GM13976 (cell line): ENCODE measurements at regions not wholly inside any gene's neighbourhood (a gene's known extent, or its start where the extent isn't known, plus 50 kb on each side); places are given as distances from the start of the nearest gene placed in this dataset.

Experiments
- DNase-seq: peaks from one replicate; pipeline ENCODE4 v3.0.0; 2012; ENCODE audit warnings: low spot score
- CTCF ChIP-seq: IDR thresholded peaks from 2 replicates; pipeline ENCODE4 v1.5.1; 2012; ENCODE audit warnings: borderline replicate concordance, mild to moderate bottlenecking; ENCODE audit not compliant: insufficient read depth; ENCODE audit errors: extremely low read depth, missing control alignments, control extremely low read depth
- in situ Hi-C: fragments of 300-500 bp; cut with MboI; formaldehyde crosslinking; loops from one replicate; pipeline ENCODE4 v1.12.0; 2022; ENCODE audit warnings: low sequenced_read_pairs, mixed read lengths, inconsistent platforms; ENCODE audit not compliant: unreplicated experiment

DNA sequence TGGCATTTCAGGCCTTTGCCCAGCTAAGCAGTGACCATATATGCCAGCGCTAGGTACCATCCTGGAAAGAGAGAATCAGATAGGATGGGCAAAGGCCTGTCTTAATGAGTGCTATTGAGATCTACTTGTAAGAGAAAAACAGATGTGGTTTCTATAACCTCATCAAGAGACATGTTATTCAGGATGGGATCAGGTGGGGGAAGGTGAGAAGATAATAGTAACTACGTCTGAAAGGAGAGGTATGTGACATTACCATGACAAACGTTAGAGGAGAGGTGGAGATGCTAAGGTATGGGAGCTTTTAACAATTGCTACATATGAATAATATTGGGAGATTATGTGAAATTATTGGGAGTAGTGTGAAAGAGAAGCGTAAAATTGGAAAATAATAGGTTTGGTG is 204.2 kb upstream of the PLXNA2 start:
- TF ChIP-seq CTCF, result no peak
- DNase-seq, result no peak
- in situ Hi-C loops, result no loop called here

DNA sequence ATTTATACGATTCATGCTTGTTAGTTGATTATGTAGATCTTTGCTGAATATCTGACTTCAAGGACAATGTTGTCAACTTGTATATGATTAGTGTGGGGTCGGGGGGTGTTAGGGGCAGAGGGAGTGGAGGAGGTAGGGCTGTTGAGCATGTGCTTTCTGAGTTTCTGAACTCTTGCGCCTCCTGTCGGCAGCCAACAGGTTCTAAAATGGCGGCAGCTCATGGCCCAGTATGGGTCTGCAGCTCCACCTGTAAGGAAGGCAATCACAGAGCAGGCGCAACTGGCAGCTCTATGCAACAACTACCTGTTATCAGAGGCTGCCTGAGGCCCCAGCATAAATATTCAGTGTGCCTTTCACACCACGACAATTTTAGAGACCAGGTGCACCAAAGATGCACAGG is 205.8 kb upstream of the PLXNA2 start:
- DNase-seq, result no peak
- TF ChIP-seq CTCF, result no peak
- in situ Hi-C loops, result no loop called here

- DNase-seq, result no peak
- TF ChIP-seq CTCF, result no peak
- in situ Hi-C loops, result no loop called here
Measured at GRCh38 chr1:208450958-208451357, 206.8 kb upstream of the PLXNA2 start.

DNA sequence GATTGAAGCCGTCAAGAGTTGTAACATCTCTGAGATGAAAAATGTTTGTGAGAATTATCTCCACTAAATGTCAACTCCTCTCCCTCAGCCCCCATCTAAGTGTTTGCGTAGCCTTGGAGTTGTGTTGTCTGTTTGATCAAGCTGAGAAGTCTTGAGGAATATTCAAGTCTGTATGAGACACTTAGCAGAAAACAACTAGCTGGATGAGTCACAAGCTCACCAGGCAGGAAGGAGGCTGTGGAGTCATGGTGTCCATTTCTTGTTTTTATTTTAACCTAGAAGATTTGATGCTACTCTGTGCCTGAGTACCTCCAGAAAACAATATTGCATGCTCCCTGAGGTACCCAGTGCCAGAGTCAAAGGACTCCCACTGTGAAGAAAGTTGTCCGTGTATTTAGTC is 211.6 kb upstream of the PLXNA2 start:
- TF ChIP-seq CTCF, result no peak
- no peak for DNase-seq

GRCh38 chr1:208456487-208456886 is 212.3 kb upstream of the PLXNA2 start:
- in situ Hi-C loops, result no loop called here
- no peak for TF ChIP-seq CTCF

More for the DNA sequence above, 211.6 kb upstream of the PLXNA2 start:
- in situ Hi-C loops, result no loop called here

DNA sequence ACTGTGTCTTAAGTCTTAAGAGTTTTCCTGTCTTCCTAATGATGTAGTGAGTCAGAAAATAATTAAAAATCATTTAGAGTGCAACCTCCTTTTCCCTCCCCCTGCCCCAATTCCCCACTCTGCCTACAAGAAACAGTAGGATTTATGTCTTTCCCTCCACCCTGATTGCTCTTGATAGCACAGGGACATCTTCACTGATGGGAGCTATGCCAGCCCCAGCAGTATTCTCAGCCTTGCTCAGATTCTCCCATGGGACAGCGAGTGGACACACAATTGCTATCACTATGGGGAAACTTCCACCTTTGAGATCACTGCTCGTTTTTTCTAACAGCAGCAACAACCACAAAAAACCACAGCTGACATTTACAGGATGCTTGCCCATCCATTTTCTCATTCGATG is 216.6 kb upstream of the PLXNA2 start:
- in situ Hi-C loops, result no loop called here

More at GRCh38 chr1:208456487-208456886, 212.3 kb upstream of the PLXNA2 start:
- DNase-seq, result no peak

More for the DNA sequence above, 216.6 kb upstream of the PLXNA2 start:
- DNase-seq, result no peak
- TF ChIP-seq CTCF, result no peak
